ENCODE measurements at regions not wholly inside any gene's neighbourhood (a gene's known extent, or its start where the extent isn't known, plus 50 kb on each side); places are given as distances from the start of the nearest gene placed in this dataset.

GRCh38 chr2:52897511-52898044 lies 870.0 kb upstream of the CHAC2 start:
- Histone ChIP-seq H3K27me3 (no peaks in the 10 kb centered on the region), H3K9ac (no peak overlapping the region), H3K27ac (no peak overlapping the region), H3K36me3 (no peaks in the 10 kb centered on the region), H3K4me3 (no peak overlapping the region), H3K9me3 (replicated peaks in 1 of 11) (peaks cover 16 to 44% (median 26%) of the 10 kb centered on the region in 11 experiments), H3K4me1 (no peaks in the 10 kb centered on the region), H4K20me1 (no peaks in the 10 kb centered on the region), H3K4me2 (no peak overlapping the region)
- TF ChIP-seq Cebpa-rat (IDR thresholded peaks at IDR 0.05), result no peak

- Histone ChIP-seq H3K4me3 (no peak overlapping the region), H3K27ac (no peak overlapping the region), H3K9me3 (replicated peaks in 1 of 11) (peaks cover 16 to 34% (median 24%) of the 10 kb centered on the region in 11 experiments), H3K36me3 (no peaks in the 10 kb centered on the region), H4K20me1 (no peaks in the 10 kb centered on the region), H3K9ac (no peak overlapping the region), H3K27me3 (no peaks in the 10 kb centered on the region), H3K4me2 (no peak overlapping the region), H3K4me1 (no peaks in the 10 kb centered on the region)
- TF ChIP-seq Cebpa-rat (IDR thresholded peaks at IDR 0.05), result no peak
These were observed 871.8 kb upstream of the CHAC2 start for GRCh38 chr2:52895726-52896340.

GRCh38 chr2:52886556-52886955 lies 881.0 kb upstream of the CHAC2 start:
- Histone ChIP-seq H4K20me1 (no peaks in the 10 kb centered on the region), H3K4me3 (no peak overlapping the region), H3K27ac (no peak overlapping the region), H3K4me2 (no peak overlapping the region), H3K36me3 (no peaks in the 10 kb centered on the region), H3K4me1 (no peaks in the 10 kb centered on the region), H3K27me3 (no peaks in the 10 kb centered on the region), H3K9ac (no peak overlapping the region), H3K9me3 (replicated peaks in 1 of 11) (no peaks in the 10 kb centered on the region)
- no peak for TF ChIP-seq Cebpa-rat (IDR thresholded peaks at IDR 0.05)

GRCh38 chr2:52884761-52885352 lies 882.7 kb upstream of the CHAC2 start:
- no peaks in the 10 kb centered on the region for H3K36me3 ChIP-seq
- no peak overlapping the region for H3K27ac ChIP-seq
- no peaks in the 10 kb centered on the region for H3K9me3 ChIP-seq (replicated peaks in 1 of 11)
- no peak for TF ChIP-seq Cebpa-rat (IDR thresholded peaks at IDR 0.05)
- no peak overlapping the region for H3K9ac ChIP-seq
- H3K4me3 ChIP-seq, result no peak overlapping the region
- no peaks in the 10 kb centered on the region for H3K4me1 ChIP-seq
- no peak overlapping the region for H3K4me2 ChIP-seq
- H4K20me1 ChIP-seq, result no peaks in the 10 kb centered on the region
- H3K27me3 ChIP-seq, result no peaks in the 10 kb centered on the region

GRCh38 chr2:52882974-52883373 lies 884.6 kb upstream of the CHAC2 start:
- H3K36me3 ChIP-seq, result no peaks in the 10 kb centered on the region
- no peak overlapping the region for H3K9ac ChIP-seq
- TF ChIP-seq Cebpa-rat (IDR thresholded peaks at IDR 0.05), result no peak
- no peaks in the 10 kb centered on the region for H4K20me1 ChIP-seq
- no peak overlapping the region for H3K4me2 ChIP-seq
- H3K4me3 ChIP-seq, result no peak overlapping the region
- H3K27ac ChIP-seq, result no peak overlapping the region
- H3K27me3 ChIP-seq, result no peaks in the 10 kb centered on the region
- no peaks in the 10 kb centered on the region for H3K4me1 ChIP-seq
- no peaks in the 10 kb centered on the region for H3K9me3 ChIP-seq (replicated peaks in 1 of 11)

- Histone ChIP-seq H3K4me2 (no peak overlapping the region), H3K36me3 (no peaks in the 10 kb centered on the region), H3K27me3 (no peaks in the 10 kb centered on the region), H3K9me3 (replicated peaks in 1 of 11) (no peaks in the 10 kb centered on the region), H4K20me1 (no peaks in the 10 kb centered on the region), H3K4me3 (no peak overlapping the region), H3K27ac (no peak overlapping the region), H3K9ac (no peak overlapping the region), H3K4me1 (no peaks in the 10 kb centered on the region)
- TF ChIP-seq Cebpa-rat (IDR thresholded peaks at IDR 0.05), result no peak
These were observed 886.0 kb upstream of the CHAC2 start for GRCh38 chr2:52881606-52882005.

GRCh38 chr2:52880872-52881271 lies 886.7 kb upstream of the CHAC2 start:
- Histone ChIP-seq H3K4me3 (no peak overlapping the region), H3K36me3 (no peaks in the 10 kb centered on the region), H3K4me1 (no peaks in the 10 kb centered on the region), H3K27ac (no peak overlapping the region), H4K20me1 (no peaks in the 10 kb centered on the region), H3K4me2 (no peak overlapping the region), H3K9me3 (replicated peaks in 1 of 11) (no peaks in the 10 kb centered on the region), H3K27me3 (no peaks in the 10 kb centered on the region), H3K9ac (no peak overlapping the region)
- TF ChIP-seq Cebpa-rat (IDR thresholded peaks at IDR 0.05), result no peak

- Histone ChIP-seq H3K36me3 (no peaks in the 10 kb centered on the region), H3K4me1 (no peaks in the 10 kb centered on the region), H3K4me2 (no peak overlapping the region), H4K20me1 (no peaks in the 10 kb centered on the region), H3K9ac (no peak overlapping the region), H3K27ac (no peak overlapping the region), H3K27me3 (no peaks in the 10 kb centered on the region), H3K9me3 (replicated peaks in 1 of 11) (no peaks in the 10 kb centered on the region), H3K4me3 (no peak overlapping the region)
- no peak for TF ChIP-seq Cebpa-rat (IDR thresholded peaks at IDR 0.05)
These were observed 888.0 kb upstream of the CHAC2 start for GRCh38 chr2:52879561-52879960.

- Histone ChIP-seq H3K4me1 (no peaks in the 10 kb centered on the region), H3K27ac (no peak overlapping the region), H3K4me2 (no peak overlapping the region), H3K9ac (no peak overlapping the region), H4K20me1 (no peaks in the 10 kb centered on the region), H3K4me3 (no peak overlapping the region), H3K27me3 (no peaks in the 10 kb centered on the region), H3K9me3 (replicated peaks in 1 of 11) (no peaks in the 10 kb centered on the region), H3K36me3 (no peaks in the 10 kb centered on the region)
- no peak for TF ChIP-seq Cebpa-rat (IDR thresholded peaks at IDR 0.05)
These were observed 889.9 kb upstream of the CHAC2 start for GRCh38 chr2:52877703-52878102.

GRCh38 chr2:52874466-52875106 lies 893.0 kb upstream of the CHAC2 start:
- Histone ChIP-seq H3K36me3 (no peaks in the 10 kb centered on the region), H3K9ac (no peak overlapping the region), H3K27me3 (no peaks in the 10 kb centered on the region), H3K27ac (no peak overlapping the region), H3K4me1 (no peaks in the 10 kb centered on the region), H3K9me3 (replicated peaks in 1 of 11) (no peaks in the 10 kb centered on the region), H4K20me1 (no peaks in the 10 kb centered on the region), H3K4me2 (no peak overlapping the region), H3K4me3 (no peak overlapping the region)
- TF ChIP-seq Cebpa-rat (IDR thresholded peaks at IDR 0.05), result no peak
